GM19328 (cell line): ENCODE measurements at regions not wholly inside any gene's neighbourhood (a gene's known extent, or its start where the extent isn't known, plus 50 kb on each side); places are given as distances from the start of the nearest gene placed in this dataset.
"Not testable (repeated sequence)": the region's sequence is repeated elsewhere in the genome, so short reads cannot be mapped to it uniquely, and the experiment has no call there.

Source experiments
- ATAC-seq: cut with Tn5 transposase; IDR thresholded peaks from one replicate; pipeline ENCODE4 v1.9.1; 2021; ENCODE audit warnings: mild to moderate bottlenecking, moderate library complexity; ENCODE audit not compliant: unreplicated experiment

- ATAC-seq = no peak
These were observed 724.2 kb downstream of the NSUN3 start for GRCh38 chr3:94787066-94787465.

- ATAC-seq = no peak
These were observed 724.9 kb downstream of the NSUN3 start for GRCh38 chr3:94787734-94788270.

GRCh38 chr3:94794563-94794962 lies 731.7 kb downstream of the NSUN3 start:
- ATAC-seq = no peak

- no peak for ATAC-seq
These were observed 736.7 kb downstream of the NSUN3 start for GRCh38 chr3:94799420-94800060.

GRCh38 chr3:94811836-94812235 lies 749.0 kb downstream of the NSUN3 start:
- ATAC-seq = no peak

GRCh38 chr3:94821241-94821640 lies 758.4 kb downstream of the NSUN3 start:
- ATAC-seq = no peak

- ATAC-seq = no peak
These were observed 759.4 kb downstream of the NSUN3 start for GRCh38 chr3:94822298-94822697.

- ATAC-seq = not testable (repeated sequence)
These were observed 783.4 kb downstream of the NSUN3 start for GRCh38 chr3:94846251-94846650.

GRCh38 chr3:94862703-94863102 lies 799.8 kb downstream of the NSUN3 start:
- no peak for ATAC-seq

- ATAC-seq = no peak
These were observed 806.2 kb downstream of the NSUN3 start for GRCh38 chr3:94869059-94869547.

GRCh38 chr3:94873751-94874150 lies 810.9 kb downstream of the NSUN3 start:
- no peak for ATAC-seq

- no peak for ATAC-seq
These were observed 812.3 kb downstream of the NSUN3 start for GRCh38 chr3:94875149-94875548.

GRCh38 chr3:94887065-94887464 lies 824.2 kb downstream of the NSUN3 start:
- no peak for ATAC-seq

GRCh38 chr3:94896994-94897393 lies 834.1 kb downstream of the NSUN3 start:
- ATAC-seq = no peak

- no peak for ATAC-seq
These were observed 841.4 kb downstream of the NSUN3 start for GRCh38 chr3:94904156-94904674.

GRCh38 chr3:94909726-94910125 lies 846.9 kb downstream of the NSUN3 start:
- no peak for ATAC-seq

- no peak for ATAC-seq
These were observed 849.8 kb downstream of the NSUN3 start for GRCh38 chr3:94912656-94913055.

- ATAC-seq = no peak
These were observed 864.3 kb downstream of the NSUN3 start for GRCh38 chr3:94927175-94927574.

- no peak for ATAC-seq
These were observed 866.1 kb downstream of the NSUN3 start for GRCh38 chr3:94928921-94929320.

GRCh38 chr3:94935738-94936580 lies 873.1 kb downstream of the NSUN3 start:
- ATAC-seq = no peak

GRCh38 chr3:94937980-94938379 lies 875.1 kb downstream of the NSUN3 start:
- no peak for ATAC-seq

- no peak for ATAC-seq
These were observed 883.8 kb downstream of the NSUN3 start for GRCh38 chr3:94946683-94947082.
